Brain microvascular endothelial cell (primary cell): ENCODE measurements at regions not wholly inside any gene's neighbourhood (a gene's known extent, or its start where the extent isn't known, plus 50 kb on each side); places are given as distances from the start of the nearest gene placed in this dataset.

ENCODE experiments used
- DNase-seq: peaks from one replicate; pipeline ENCODE4 v3.0.0-alpha.2; 2020
- H3K27ac ChIP-seq: fragments of 250-450 bp; sonication (Bioruptor Pico); 2 replicates; pipeline ENCODE4 v1.5.1; 2020; ENCODE audit warnings: mild to moderate bottlenecking, moderate library complexity
- H3K27me3 ChIP-seq: fragments of 250-450 bp; sonication (Bioruptor Pico); replicated peaks from 2 replicates; pipeline ENCODE4 v1.5.1; 2020; ENCODE audit warnings: mild to moderate bottlenecking
- H3K36me3 ChIP-seq: fragments of 250-450 bp; sonication (Bioruptor Pico); replicated peaks from 2 replicates; pipeline ENCODE4 v1.5.1; 2020; ENCODE audit warnings: mild to moderate bottlenecking
- H3K4me3 ChIP-seq: 2 replicates; pipeline ENCODE4 v1.5.1; 2011; ENCODE audit warnings: low read depth, mild to moderate bottlenecking, control low read depth, low read length, moderate library complexity
- CTCF ChIP-seq: IDR thresholded peaks from 2 replicates; pipeline ENCODE4 v1.5.1; 2011; ENCODE audit warnings: low read depth, mild to moderate bottlenecking, moderate library complexity, low read length, control low read depth, inconsistent platforms; ENCODE audit errors: missing control alignments
- in situ Hi-C: cut with HindIII; loops from 2 replicates; pipeline ENCODE4 v1.10.0; 2017; ENCODE audit warnings: low sequenced_read_pairs, low pct_ligation_motif_present

DNA sequence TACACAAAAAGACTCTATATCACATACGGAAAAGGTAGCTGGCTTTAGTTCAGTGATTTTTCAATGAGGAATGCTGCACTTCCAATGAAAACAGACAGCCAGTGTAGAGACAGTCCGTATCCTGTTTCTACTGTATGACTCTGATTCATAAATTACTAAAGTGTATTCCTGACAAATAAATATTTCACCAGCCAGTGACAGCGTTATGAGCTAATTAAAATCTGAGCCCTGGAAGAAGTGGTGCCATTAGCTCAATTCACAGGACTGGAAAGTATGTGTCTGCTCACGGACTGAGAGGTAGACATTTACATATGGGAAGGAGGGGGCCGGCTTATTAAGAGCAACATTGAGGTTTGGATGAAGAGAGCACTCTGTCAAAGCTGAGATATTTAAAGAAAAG lies 207.9 kb upstream of the RBFOX1 start:
- DNase-seq, result no peak
- TF ChIP-seq CTCF, result no peak
- in situ Hi-C loops, result no loop called here
- Histone ChIP-seq H3K4me3 (no peak overlapping the region), H3K36me3 (no peaks in the 10 kb centered on the region), H3K27me3 (no peaks in the 10 kb centered on the region), H3K27ac (no peak overlapping the region)

GRCh38 chr16:7124242-7124641 lies 208.4 kb upstream of the RBFOX1 start:
- in situ Hi-C loops, result no loop called here
- no peak for DNase-seq
- no peak for TF ChIP-seq CTCF
- H3K27me3 ChIP-seq, result no peaks in the 10 kb centered on the region
- no peak overlapping the region for H3K27ac ChIP-seq
- no peaks in the 10 kb centered on the region for H3K36me3 ChIP-seq
- no peak overlapping the region for H3K4me3 ChIP-seq

DNA sequence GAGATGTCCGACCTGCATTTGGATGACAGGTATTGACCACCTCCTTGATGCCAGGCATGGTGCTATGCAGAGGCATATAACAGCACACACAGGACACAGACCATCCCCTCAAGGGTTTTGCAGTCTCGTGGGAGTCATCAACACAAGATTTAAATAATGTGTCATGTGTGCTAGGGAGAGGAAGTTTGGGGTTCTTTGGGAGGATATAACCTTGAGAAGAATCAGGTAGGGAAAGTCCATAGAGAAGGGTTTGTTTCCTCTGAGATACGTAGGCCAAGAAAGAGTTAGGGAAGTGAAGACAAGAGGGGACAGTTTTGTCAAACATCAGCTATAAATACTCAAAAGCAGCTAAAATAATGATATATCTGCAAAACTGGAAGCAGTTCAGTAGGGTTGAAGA lies 215.9 kb upstream of the RBFOX1 start:
- H3K4me3 ChIP-seq, result no peak overlapping the region
- no peak for DNase-seq
- TF ChIP-seq CTCF, result no peak
- no peak overlapping the region for H3K27ac ChIP-seq
- H3K27me3 ChIP-seq, result no peaks in the 10 kb centered on the region
- in situ Hi-C loops, result no loop called here
- H3K36me3 ChIP-seq, result no peaks in the 10 kb centered on the region

- H3K4me3 ChIP-seq, result no peak overlapping the region
- in situ Hi-C loops, result no loop called here
- no peaks in the 10 kb centered on the region for H3K36me3 ChIP-seq
- DNase-seq, result no peak
- H3K27me3 ChIP-seq, result no peaks in the 10 kb centered on the region
- H3K27ac ChIP-seq, result no peak overlapping the region
- no peak for TF ChIP-seq CTCF
These were observed 216.7 kb upstream of the RBFOX1 start for GRCh38 chr16:7115898-7116297.

GRCh38 chr16:7113949-7114348 lies 218.7 kb upstream of the RBFOX1 start:
- no peak for TF ChIP-seq CTCF
- in situ Hi-C loops, result no loop called here
- DNase-seq, result no peak
- Histone ChIP-seq H3K36me3 (no peaks in the 10 kb centered on the region), H3K4me3 (no peak overlapping the region), H3K27me3 (no peaks in the 10 kb centered on the region), H3K27ac (no peak overlapping the region)

- Histone ChIP-seq H3K27me3 (no peaks in the 10 kb centered on the region), H3K4me3 (no peak overlapping the region), H3K27ac (no peak overlapping the region), H3K36me3 (no peaks in the 10 kb centered on the region)
- no peak for TF ChIP-seq CTCF
- in situ Hi-C loops, result no loop called here
- DNase-seq, result no peak
These were observed 219.2 kb upstream of the RBFOX1 start for GRCh38 chr16:7113395-7113794.
